GM03348 (cell line): ENCODE measurements at regions not wholly inside any gene's neighbourhood (a gene's known extent, or its start where the extent isn't known, plus 50 kb on each side); places are given as distances from the start of the nearest gene placed in this dataset.
"Not testable (repeated sequence)": the region's sequence is repeated elsewhere in the genome, so short reads cannot be mapped to it uniquely, and the experiment has no call there.

Source experiments
- DNase-seq: peaks from one replicate; pipeline ENCODE4 v3.0.0; 2012; ENCODE audit warnings: low spot score

DNA sequence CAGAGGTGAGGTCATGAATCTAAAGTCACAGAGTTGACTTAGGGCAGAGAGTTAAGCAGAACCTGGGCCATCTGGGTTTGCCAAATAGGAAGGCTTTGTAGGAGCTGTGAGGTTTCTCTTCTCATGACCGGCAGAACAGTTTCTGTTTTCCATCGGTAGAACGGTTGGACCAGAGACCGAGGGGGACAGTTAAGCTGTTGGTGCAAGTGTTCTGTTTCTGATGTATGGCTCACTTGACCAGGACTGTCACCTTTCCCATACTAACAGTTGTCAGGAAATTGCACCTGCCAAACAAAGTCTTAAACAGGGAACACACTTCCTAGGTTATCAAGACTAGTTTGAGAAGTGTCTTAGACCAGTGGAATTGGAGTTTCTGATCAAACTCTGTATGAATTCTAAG lies 158.3 kb downstream of the PDCD6IP start:
- DNase-seq, result no peak

DNA sequence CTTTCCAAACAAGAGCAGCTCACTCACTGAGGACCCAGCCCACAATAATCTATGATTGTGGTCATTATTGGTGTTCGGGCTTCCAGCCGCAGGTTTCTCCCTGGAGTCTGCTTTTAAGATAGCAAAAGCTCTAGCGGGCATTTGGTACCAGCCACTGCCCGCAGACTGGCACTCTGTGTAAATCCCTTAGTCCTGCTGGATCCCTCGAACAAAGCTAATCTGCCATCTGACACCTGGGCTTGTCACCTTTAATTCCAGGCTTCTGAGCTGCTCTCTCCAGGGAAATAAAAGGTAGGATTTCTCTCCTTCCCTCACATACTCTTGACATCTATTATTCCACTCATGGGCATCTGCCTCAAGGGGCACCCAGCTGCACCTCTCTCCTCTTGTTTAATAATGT lies 158.7 kb downstream of the PDCD6IP start:
- no peak for DNase-seq

DNA sequence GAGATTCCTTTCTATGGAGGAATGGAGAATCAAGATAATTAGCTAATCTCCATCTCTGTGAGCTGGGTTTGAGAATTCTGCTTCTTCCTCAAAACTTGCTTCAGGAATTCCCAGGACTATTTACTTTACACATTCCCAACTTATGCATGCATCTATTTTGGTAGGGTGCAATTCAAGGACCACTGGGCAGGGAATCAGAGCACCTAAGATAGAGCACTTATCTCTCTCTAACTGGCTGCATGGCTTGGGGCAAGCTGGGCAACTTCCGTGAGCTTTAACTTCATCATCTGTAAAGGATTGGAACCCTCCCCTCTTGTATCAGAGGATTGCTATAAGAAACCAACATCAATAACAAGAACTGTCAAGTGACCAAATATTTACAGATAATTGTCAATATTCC lies 160.2 kb downstream of the PDCD6IP start:
- DNase-seq, result no peak

DNA sequence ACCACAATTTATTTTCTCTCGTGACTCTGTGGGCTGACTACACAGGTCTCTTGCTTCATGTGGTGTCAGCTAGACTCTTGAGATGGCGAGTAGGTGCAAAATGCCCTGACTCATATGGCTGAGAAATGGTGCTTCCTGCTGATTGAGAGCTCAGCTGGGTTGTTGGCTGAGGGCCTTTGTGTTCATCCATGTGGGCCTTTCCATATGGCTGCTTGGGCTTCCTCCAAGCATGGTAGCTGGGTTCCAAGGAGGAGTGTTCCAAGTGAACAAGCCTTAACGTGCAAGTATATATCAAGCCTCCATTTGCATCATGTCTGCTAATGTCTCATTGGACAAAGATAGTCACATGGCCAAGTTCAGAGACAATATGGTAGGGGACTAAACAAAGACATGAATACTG lies 164.0 kb downstream of the PDCD6IP start:
- no peak for DNase-seq

DNA sequence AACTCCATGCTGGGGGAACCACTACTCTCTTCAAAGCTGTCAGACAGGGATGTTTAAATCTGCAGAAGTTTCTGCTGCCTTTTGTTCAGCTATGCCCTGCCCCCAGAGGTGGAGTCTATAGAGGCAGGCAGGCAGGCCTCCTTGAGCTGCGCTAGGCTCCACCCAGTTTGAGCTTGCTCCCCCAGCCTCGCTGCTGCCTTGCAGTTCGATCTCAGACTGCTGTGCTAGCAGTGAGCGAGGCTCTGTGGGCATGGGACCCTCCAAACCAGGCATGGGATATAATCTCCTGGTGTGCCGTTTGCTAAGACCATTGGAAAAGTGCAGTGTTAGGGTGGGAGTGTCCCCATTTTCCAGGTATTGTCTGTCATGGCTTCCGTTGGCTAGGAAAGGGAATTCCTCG lies 171.8 kb downstream of the PDCD6IP start:
- not testable (repeated sequence) for DNase-seq

DNA sequence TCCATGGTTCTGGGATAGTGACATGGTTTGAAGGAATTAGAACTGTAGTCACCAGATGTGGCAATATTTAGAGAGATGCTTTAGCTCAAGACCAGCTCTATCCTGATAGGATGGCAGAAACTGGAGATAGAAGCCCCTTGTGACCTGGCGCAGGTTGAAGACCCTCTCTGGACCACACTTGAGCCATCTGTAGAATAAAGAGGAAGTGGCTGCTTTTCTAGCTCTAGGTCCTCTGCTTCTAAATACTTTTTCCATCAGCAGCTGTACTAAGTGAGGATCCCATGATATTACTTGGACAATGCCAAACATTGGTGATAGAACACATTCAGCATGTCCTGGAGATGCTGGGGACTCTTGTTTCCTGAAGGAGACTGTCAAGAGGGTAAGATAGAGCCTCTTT lies 172.6 kb downstream of the PDCD6IP start:
- DNase-seq, result no peak

DNA sequence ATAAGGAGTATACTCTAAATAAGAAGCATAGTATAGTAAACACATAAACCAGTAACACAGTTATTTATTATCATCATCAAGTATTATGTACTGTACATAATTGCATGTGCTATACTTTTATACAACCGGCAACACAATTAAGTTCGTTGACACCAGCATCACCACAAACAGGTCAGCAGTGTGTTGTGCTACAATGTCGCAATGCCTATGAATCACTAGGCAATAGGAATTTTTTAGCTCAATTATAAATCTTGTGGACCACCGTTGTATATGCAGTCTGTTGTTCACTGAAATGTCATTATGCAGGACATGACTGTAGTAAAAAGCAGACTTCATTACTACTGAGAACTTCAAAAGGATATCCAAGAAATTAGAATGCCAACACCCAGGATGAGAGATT lies 177.0 kb downstream of the PDCD6IP start:
- DNase-seq, result no peak

DNA sequence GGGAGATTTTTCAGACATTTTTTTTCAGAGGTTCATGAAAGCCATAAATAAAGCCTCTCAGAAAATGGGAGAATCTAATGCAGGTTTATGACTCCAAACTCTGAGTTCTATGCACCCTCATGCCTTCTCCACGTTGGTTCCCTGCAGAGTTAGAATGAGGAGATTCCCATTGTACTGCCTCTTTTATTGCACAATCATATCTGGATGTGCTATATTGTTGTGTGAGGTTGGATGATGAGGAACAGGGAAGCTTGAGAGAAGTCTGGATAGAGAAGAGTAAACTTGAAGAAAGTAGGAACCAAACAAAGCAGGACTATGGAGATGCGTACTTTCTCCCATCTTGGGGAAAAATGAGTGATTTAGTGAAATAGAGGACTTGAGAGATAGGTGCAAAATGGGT lies 178.8 kb downstream of the PDCD6IP start:
- no peak for DNase-seq

DNA sequence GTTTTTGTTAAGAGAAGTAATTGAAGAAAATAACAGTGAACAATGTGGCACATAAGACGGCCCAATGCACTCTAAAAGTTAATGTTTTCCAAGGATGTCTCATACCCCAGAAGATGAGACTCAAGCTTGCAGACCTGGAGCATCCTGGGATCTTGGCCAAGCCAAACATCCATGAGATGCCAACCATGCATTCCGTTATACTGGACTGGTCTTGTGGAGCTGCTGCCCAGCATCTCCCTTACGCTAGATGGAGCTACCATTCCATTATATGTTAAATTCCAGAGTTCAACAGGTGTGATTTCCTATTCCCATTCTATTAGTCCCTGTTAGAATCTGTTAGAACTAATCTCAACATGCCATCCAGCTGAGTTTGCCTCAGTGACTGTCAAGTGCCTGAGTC lies 181.8 kb downstream of the PDCD6IP start:
- DNase-seq, result peak; percentile 55

DNA sequence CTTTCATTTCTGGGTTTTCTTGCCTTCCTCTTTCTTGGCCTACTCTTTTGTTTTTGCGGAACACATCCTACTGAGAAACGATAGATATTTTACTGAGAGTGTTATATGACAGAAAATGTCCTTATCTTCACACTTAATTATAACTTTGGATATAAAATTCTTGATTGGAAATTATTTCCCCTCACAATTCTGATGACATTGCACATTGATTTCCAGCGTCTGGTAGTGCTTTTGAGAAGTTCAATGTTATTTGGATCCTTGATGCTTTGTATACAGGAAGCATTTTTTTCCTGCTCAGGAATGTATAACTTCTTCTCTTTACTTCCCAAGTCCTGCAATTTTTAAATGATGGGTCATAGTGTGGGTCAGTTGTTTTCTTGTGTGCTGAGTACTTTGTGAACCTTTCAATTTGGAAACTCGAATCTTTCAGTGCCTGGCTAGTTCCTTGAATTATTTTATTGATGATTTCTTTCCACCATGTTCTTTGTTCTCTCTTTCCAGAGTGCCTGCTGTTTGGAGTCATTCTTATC lies 183.9 kb downstream of the PDCD6IP start:
- no peak for DNase-seq

DNA sequence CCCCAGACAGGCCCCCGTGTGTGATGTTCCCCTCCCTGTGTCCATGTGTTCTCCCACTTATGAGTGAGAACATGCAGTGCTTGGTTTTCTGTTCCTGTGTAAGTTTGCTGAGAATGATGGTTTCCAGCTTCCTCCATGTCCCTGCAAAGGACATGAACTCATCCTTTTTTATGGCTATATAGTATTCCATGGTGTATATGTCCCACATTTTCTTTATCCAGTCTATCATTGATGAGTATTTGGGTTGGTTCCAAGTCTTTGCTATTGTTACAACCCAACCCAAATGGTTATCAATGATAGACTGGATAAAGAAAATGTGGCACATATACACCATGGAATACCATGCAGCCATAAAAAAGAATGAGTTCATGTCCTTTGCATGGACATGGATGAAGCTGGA lies 184.5 kb downstream of the PDCD6IP start:
- not testable (repeated sequence) for DNase-seq

DNA sequence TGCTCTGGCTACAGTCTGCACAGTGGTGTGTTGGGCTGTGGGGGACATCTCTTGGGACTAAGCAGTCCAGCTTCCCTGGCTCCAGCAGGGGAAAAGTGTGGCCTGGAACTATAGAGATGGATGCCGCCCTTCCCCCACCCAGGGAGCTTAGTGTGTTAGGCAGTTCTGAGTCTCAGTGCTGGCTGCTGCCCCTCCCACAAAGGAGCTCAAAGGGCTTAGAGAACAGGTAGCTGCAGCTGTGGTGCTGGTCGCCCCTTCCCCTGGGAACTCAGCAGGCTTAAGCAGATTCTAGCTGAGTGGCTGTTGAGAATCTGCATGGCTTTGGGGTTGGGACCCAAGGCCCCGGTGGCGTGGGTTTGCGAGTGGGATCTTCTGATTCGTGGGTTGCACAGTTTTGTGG lies 190.8 kb downstream of the PDCD6IP start:
- no peak for DNase-seq

DNA sequence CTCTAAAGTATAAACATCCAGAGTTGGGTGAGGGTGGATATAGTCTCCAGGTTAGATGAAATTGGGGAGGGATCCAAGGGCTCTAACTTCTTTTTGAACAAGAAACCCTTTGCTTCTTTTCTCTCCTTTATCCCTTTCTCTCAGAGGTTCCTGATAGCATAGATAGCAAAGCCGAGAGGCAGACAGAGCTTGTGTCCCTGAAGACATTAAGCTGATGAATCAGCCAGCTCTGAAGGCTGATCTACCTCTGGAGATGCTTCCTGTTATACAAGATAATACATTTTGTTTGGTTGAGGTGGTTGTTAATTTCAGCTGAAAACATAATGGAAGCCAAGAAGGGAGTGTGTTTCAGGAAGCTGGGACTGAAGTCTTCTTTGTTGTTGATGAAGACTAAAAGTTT lies 193.2 kb downstream of the PDCD6IP start:
- DNase-seq, result no peak

DNA sequence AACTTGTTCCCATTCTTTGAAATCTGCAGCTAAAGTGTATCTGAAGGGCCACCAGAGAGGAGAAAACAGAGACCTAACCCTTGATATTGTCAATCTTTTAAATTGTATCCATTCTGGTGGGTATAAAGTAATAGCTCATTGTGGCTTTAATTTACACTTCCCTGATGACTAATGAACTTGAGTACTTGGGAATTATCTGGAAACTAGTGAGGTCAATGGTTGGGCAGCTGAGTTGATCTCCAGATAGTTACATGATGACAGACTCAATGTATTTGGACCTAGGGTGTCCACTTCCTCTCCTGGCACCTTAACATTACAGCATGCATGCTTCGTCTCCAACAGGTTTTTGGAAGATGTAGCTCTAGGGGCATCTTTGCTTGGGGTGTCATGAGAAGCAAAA lies 195.2 kb downstream of the PDCD6IP start:
- no peak for DNase-seq

DNA sequence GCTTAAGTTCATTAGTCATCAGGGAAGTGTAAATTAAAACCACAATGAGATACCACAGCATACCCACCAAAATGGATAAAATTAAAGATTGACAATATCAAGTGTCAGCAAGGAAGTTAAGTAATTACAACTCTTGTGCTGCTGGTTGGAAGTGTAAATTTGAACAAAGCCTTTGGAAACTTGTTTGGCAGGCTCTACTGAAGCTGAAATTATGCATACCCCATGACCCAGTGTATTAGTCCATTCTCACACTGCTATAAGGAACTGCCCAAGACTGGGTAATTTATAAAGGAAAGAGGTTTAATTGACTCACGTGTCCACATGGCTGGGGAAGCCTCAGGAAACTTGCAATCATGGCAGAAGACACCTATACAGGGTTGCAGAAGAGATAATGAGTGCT lies 196.1 kb downstream of the PDCD6IP start:
- DNase-seq, result no peak

DNA sequence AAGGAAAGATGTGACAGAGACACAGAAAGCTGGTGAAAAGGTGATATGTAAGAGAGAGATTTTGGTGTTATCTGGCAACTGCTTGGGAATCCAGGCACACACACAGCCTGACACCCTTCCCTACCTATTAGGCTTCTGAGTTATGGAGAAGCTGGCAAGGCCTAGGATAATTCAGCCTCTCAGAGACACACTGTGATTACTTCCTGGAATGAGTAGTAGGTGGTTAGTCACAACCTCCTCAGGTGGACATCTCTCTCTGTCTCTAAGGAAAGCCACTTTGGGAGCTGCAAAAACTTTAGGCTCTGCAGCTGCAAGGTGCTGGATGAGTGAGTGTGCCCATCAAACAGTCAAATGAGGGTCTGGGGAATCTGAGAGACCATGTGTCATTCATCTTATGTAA lies 201.9 kb downstream of the PDCD6IP start:
- no peak for DNase-seq

DNA sequence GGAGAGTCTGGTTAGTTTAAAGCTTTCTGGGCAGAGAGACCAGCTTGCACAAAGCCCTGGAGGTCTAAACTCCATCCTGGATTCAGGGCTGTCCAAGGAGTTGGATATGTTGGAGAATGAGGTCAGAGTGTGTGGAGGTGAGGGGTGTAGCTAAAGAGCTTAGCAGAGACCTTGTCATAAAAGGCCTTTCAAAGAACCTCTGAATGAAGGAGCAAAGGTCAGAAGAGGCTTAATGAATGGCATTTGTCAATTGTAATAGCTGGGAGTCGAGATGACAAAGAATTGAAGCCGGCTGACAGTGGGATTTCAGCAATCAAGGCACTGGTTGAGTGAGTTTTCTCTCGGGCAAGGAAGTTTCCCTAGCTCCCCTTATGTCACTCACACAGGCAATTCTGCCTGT lies 202.6 kb downstream of the PDCD6IP start:
- DNase-seq, result no peak

DNA sequence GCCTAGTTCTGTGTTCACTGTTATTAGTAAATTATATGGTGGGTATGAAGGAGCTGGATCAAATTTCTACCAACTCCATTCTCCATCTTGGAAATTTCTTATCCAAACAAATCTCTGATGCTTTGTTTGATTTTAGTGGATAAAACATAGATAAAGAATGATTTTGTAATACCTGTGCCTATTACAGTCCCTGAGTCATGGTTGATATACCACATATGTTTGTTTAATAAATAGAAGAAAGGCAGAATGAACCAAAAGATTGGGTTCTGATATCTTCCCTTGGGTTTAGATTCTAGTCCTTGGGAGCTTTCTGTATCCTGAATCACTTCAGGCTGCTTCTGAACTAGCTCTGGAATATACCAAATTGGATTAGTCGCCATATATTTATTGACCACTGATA lies 203.6 kb downstream of the PDCD6IP start:
- no peak for DNase-seq

DNA sequence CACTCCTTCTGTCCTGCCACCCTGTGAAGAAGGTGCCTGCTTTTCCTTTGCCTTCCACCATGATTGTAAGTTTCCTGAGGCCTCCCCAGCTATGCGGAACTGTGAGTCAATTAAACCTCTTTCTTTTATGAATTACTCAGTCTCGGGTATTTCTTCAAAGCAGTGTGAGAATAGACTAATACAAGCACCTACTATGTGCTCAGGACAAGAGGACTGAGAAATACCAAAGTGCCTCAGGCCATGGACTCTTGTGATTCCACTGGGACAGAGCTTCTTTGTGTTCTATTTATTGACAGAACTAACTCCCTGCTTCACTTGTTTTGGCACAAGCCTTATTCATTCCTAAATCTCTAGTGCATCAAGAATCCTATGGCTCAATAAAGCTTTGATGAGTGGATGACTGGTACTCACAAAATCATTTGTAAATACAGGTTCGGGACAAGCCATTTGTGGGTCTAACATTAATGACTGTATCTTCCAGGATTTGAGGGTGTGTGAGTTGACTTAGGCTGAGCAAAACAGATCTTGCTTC lies 204.2 kb downstream of the PDCD6IP start:
- no peak for DNase-seq

DNA sequence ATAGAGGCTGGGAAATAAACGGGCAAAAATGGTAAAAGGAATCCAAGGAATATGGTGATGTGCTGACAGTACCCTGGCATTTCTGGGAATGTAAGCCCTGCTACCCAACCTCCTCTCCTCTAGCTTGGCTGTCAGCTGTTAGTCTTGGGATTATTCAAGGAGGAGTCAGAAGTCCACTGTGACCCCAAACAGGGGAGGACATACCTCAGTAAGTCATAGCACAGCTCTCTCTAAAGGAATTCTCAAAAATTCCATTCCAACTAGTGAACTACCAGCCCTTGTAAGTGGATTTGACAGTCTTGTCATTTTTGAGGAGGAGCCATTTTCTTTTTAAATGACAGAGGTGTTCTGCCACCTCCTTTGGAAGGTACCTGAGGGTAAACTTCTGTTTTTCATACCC lies 207.5 kb downstream of the PDCD6IP start:
- DNase-seq, result peak; percentile 75

DNA sequence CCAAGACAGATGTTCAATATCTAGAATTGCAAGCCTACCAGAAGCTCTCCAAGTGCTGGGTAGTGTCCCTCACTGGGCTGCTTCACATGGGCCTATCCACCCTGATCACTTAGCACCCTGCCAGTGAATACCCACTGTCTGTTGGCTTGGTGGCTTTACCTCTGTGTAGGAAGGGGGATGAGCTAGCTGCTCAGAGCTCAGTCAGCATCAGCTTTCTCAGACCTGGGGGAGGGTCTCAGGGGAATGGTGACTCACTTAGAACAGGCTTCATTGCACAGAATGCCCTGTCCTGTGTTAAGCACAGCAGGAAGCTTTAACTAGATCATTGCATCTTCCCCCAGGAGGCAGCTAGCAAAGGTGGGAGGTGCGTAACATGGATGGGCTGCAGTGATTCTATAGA lies 209.8 kb downstream of the PDCD6IP start:
- DNase-seq, result no peak

DNA sequence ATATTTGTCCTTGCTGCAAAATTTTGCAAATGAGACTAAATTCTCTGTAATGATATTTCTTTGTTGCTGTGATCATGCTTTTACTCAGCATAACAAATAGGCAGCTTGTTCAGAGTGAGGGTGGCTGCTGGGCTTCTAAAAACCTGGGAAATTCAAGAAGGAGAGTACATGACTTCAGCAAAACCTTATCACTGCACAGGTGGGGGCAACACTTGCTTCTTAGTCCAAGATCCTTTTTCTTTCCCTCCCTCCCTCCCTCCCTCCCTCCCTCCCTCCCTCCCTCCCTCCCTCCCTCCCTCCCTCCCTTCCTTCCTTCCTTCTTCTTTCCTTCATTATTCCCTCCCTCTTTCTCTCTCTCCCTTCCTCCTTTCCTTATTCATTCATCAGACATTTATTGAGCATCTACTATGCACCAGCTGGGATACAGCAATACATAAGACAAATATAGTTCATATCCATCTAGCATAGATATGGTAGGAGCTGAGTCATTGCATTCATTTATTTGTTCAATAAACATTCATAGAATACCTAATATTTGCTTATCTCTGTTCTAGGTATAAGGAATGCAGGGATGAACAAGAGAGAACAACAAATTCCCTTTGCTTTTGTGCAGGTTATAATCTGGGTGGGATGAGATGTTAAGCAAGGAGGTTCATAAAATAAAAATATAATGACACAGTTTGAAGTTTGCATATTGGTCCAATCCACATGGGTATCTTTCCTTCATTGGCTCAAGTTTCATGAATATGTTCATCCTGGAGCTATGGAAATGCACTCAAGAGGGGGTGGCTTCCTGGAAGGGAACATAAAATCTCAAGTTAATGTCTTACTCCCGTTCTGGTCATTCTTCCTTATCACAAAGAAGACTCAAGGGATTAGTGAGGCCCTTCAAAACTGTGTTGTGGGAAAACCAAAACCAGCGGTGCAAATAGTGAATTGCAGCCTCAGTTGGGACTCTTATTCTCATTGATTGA lies 210.7 kb downstream of the PDCD6IP start:
- DNase-seq, result no peak
